A549 (cell line): ENCODE measurements at regions not wholly inside any gene's neighbourhood (a gene's known extent, or its start where the extent isn't known, plus 50 kb on each side); places are given as distances from the start of the nearest gene placed in this dataset.
A peak's percentile ranks its signal among the peaks of the same experiment; 100 is the strongest.

Experiments
- ATAC-seq, 2 experiments: fragments of 200-7000 bp in 1 of 2; fragments of >200 bp in 1 of 2; cut with Nextera tagmentation in 1 of 2; cut with Tn5 transposase in 1 of 2; 3 replicates each; pipeline versions ENCODE4 v1.8.0 to v1.9.1; 2018 to 2020; ENCODE audit warnings: mild to moderate bottlenecking in 1 of 2, moderate library complexity in 1 of 2
- CTCF ChIA-PET: fragments of 300-600 bp; sonication (Branson Sonifier 250); formaldehyde crosslinking; extraction: SDS; loops from one replicate; lab custom pipeline; 2021; ENCODE audit warnings: antibody characterized with exemption, inconsistent platforms; lab: Yijun Ruan, JAX
- POLR2A ChIA-PET: fragments of 350-600 bp; formaldehyde crosslinking; extraction: SDS; loops from one replicate; lab custom pipeline; 2021; ENCODE audit warnings: antibody characterized with exemption, inconsistent platforms; lab: Yijun Ruan, JAX
- DNase-seq, 2 experiments: peaks; one replicate each; pipeline versions ENCODE4 v3.0.0 to v3.0.0-alpha.2; 2011 to 2016; ENCODE audit warnings: low read depth in 1 of 2, low spot score in 1 of 2
- FAIRE-seq: peaks from 2 replicates; lab custom pipeline; 2011; peaks lifted over from hg19 to GRCh38; lab: Jason Lieb, UNC
- H3K27ac ChIP-seq, 2 experiments: fragments of >200 bp; sonication (Bioruptor Twin); formaldehyde crosslinking; 3 replicates each; pipeline ENCODE4 v1.5.1; 2016 to 2017
- H3K4me1 ChIP-seq: fragments of >200 bp; sonication (Bioruptor Twin); formaldehyde crosslinking; 3 replicates; pipeline ENCODE4 v1.6.1; 2016
- H3K4me2 ChIP-seq: fragments of >200 bp; sonication (Bioruptor Twin); formaldehyde crosslinking; 3 replicates; pipeline ENCODE4 v1.6.1; 2016
- H3K4me3 ChIP-seq: fragments of >200 bp; sonication (Bioruptor Twin); formaldehyde crosslinking; 3 replicates; pipeline ENCODE4 v1.5.1; 2016
- H3K9me3 ChIP-seq: fragments of >200 bp; sonication (Bioruptor Twin); formaldehyde crosslinking; 3 replicates; pipeline ENCODE4 v1.6.1; 2016
- MAFK ChIP-seq: fragments of 450-650 bp; IDR thresholded peaks from 2 replicates; pipeline ENCODE4 v1.6.1; 2014; ENCODE audit not compliant: partially characterized antibody
- POLR2AphosphoS2 ChIP-seq: conservative IDR thresholded peaks from 2 replicates; pipeline ENCODE4 v1.6.1; 2012; ENCODE audit warnings: low read length, improper control_type of control experiment, inconsistent platforms
- ZNF302 ChIP-seq: fragments of 250-450 bp; sonication (Bioruptor Pico); IDR thresholded peaks from 2 replicates; pipeline ENCODE4 v1.9.0; 2021; ENCODE audit warnings: inconsistent platforms, mild to moderate bottlenecking, moderate library complexity
- WGBS: methylation state at CpG from one replicate; pipeline ENCODE4 v1.1.6; 2017; ENCODE audit errors: missing lambda C conversion rate; 5-methylcytosine and 5-hydroxymethylcytosine counted together
- TF ChIP-seq, protein P1 (sequence below): fragments of >200 bp; sonication (Bioruptor Twin); formaldehyde crosslinking; IDR thresholded peaks from 2 replicates; pipeline ENCODE4 v1.6.1; 2016

DNA sequence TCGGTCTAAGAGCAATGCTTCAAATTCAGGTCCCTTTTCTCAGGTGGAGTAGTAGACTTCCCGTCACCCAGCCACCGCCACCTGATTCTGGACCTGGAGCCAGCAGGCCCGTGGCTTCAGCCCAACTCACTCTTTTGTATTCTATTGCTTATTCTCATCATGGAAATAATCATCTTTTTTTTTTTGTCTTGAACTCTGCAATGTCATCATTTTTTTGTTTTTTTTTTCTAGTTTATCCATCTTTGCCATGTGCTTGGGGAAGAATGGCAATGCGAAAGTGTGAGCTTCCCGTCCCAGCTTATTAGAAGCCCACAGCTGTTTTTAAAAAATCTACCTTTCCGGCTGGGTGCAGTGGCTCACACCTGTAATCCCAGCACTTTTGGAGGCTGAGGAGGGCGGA, 51.3 kb upstream of the FSTL1 start:
- 86% methylated on average over 8 of the region's 8 CpGs for WGBS
- CTCF ChIA-PET, result interaction anchor here (1.3 to 2.1 kb wide), 3 partner anchors 57 to 258 kb away, joined by 3 to 10 read pairs (median 7); no protein-coding TSS in a partner anchor
- H3K9me3 ChIP-seq, result no peaks in the 10 kb centered on the region
- ATAC-seq, result no peak
- H3K4me1 ChIP-seq, result peaks cover 21% of the 10 kb centered on the region
- H3K27ac ChIP-seq, result no peak overlapping the region
- no peak overlapping the region for H3K4me3 ChIP-seq
- no peak for DNase-seq
- FAIRE-seq, result no peak
- no peak overlapping the region for H3K4me2 ChIP-seq
- TF ChIP-seq MAFK (peak; percentile 79), ZNF302 (no peak), POLR2AphosphoS2 (no peak)
- TF ChIP-seq, protein P1, sequence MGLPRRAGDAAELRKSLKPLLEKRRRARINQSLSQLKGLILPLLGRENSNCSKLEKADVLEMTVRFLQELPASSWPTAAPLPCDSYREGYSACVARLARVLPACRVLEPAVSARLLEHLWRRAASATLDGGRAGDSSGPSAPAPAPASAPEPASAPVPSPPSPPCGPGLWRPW, result no peak
- POLR2A ChIA-PET, result interaction anchor here (0.7 kb wide), 1 partner anchor 51 kb away, joined by 4 read pairs; no protein-coding TSS in a partner anchor
